ENCODE measurements at regions not wholly inside any gene's neighbourhood (a gene's known extent, or its start where the extent isn't known, plus 50 kb on each side); places are given as distances from the start of the nearest gene placed in this dataset.

DNA sequence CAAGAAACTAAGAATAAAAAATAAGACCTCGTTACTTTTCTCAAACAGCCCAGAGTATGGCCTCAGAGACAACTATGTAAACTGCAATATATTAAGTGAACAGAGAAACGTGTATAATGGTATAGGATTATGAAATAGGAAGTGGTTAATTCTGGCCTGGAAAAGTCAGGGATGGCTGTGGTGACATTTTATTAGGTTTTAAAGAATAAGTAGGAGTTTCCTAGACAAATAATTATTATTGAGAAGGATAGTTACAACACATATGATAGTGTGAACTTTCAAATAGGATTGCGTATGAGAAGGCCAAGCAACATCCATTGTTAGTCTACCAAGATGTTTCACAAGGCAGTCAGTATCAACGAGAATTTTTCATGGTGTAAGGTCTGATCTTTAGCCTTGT lies 244.1 kb downstream of the LPIN1 start:
- TF ChIP-seq, protein P1, sequence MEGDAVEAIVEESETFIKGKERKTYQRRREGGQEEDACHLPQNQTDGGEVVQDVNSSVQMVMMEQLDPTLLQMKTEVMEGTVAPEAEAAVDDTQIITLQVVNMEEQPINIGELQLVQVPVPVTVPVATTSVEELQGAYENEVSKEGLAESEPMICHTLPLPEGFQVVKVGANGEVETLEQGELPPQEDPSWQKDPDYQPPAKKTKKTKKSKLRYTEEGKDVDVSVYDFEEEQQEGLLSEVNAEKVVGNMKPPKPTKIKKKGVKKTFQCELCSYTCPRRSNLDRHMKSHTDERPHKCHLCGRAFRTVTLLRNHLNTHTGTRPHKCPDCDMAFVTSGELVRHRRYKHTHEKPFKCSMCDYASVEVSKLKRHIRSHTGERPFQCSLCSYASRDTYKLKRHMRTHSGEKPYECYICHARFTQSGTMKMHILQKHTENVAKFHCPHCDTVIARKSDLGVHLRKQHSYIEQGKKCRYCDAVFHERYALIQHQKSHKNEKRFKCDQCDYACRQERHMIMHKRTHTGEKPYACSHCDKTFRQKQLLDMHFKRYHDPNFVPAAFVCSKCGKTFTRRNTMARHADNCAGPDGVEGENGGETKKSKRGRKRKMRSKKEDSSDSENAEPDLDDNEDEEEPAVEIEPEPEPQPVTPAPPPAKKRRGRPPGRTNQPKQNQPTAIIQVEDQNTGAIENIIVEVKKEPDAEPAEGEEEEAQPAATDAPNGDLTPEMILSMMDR (IDR thresholded peaks at IDR 0.05): no peak
- CTCF ChIA-PET: interaction anchor here (0.7 kb wide), 1 partner anchor 54 kb away, joined by 3 read pairs; no protein-coding TSS in a partner anchor
- H3K4me3 Mint-ChIP-seq: no peak overlapping the region
- H3K4me1 Mint-ChIP-seq: peaks cover 5% of the 10 kb centered on the region
- ATAC-seq (ENCODE audit: low read depth) (no peak), DNase-seq (no peak)
- no peaks in the 10 kb centered on the region for H3K36me3 Mint-ChIP-seq (ENCODE audit: low read depth)
- no peaks in the 10 kb centered on the region for H3K27me3 Mint-ChIP-seq
- peaks cover 8% of the 10 kb centered on the region for H3K9me3 Mint-ChIP-seq
- POLR2A ChIA-PET: no interaction called here
- intact Hi-C loops (cut with micrococcal nuclease): no loop called here
- no peak overlapping the region for H3K27ac Mint-ChIP-seq

DNA sequence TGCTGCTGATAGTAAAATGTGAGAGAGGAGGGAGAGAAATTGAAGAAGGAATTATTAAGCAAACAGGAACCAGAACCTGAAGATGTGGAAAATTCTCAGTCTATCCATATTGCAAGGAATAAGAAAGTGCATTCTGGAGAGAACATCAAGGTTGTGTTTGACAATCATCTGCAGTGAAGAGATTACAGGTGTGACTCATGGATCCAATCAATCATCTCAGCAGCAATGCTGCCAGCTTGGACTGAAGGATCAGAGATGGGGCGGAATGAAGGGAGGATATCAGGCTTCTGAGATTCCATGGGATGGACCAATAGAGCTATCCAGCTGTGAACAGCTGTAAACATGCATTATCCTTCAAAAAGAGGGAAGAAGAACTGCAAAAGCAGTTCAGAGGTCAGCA lies 247.3 kb downstream of the LPIN1 start:
- DNase-seq (no peak), ATAC-seq (ENCODE audit: low read depth) (no peak)
- Mint-ChIP-seq H3K9me3 (peaks cover 5% of the 10 kb centered on the region), H3K4me1 (peaks cover 16% of the 10 kb centered on the region), H3K27ac (no peak overlapping the region), H3K27me3 (no peaks in the 10 kb centered on the region), H3K4me3 (no peak overlapping the region), H3K36me3 (ENCODE audit: low read depth) (no peaks in the 10 kb centered on the region)
- TF ChIP-seq, protein P1 (IDR thresholded peaks at IDR 0.05): no peak
- POLR2A ChIA-PET: no interaction called here
- CTCF ChIA-PET: no interaction called here
- intact Hi-C loops (cut with micrococcal nuclease): no loop called here

DNA sequence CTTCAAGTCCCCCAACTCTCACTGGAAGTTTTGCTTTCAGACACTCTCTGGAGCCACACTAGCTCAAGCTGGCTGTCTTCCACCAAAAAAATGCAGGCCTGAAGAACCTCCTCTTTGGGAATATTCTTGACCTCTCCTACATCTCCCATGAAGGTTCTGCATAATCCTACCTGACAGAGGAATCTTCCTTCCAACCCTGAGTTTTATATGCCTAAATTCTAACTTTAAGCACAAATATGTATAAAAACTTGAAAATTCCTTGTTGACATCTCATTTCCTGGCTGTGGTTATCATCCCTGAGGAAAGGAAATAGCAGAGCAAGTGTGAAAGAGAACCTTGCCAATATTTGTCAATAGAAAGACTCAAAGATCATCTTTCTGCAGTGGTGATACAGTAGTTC lies 249.0 kb downstream of the LPIN1 start:
- H3K27me3 Mint-ChIP-seq: no peaks in the 10 kb centered on the region
- no peak for DNase-seq
- H3K4me1 Mint-ChIP-seq: peaks cover 26% of the 10 kb centered on the region
- no peak for ATAC-seq (ENCODE audit: low read depth)
- no peak overlapping the region for H3K4me3 Mint-ChIP-seq
- intact Hi-C loops (cut with micrococcal nuclease): no loop called here
- ChIA-PET CTCF (no interaction called here), POLR2A (no interaction called here)
- H3K27ac Mint-ChIP-seq: no peak overlapping the region
- peaks cover 5% of the 10 kb centered on the region for H3K9me3 Mint-ChIP-seq
- TF ChIP-seq, protein P1 (IDR thresholded peaks at IDR 0.05): no peak
- H3K36me3 Mint-ChIP-seq (ENCODE audit: low read depth): no peaks in the 10 kb centered on the region

DNA sequence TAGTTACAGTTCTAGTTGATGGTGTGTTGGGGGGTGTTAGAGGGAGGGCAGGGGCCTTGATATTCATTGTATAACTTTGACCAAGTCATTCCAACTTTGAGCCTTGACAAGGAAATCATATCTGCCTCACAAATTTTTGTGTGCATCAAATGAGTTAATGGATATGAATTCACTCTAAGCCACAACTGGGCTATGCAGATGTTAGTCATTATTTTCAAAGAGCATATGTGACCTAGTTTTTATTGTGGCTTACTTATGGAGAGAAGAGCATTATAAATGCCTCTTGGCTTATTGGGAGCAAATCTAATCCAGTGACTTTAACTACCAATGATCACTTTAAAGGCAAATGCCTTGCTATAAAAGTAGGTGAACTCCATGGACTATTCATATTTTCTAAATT lies 250.2 kb downstream of the LPIN1 start:
- no peak overlapping the region for H3K4me3 Mint-ChIP-seq
- CTCF ChIA-PET: no interaction called here
- no peak for ATAC-seq (ENCODE audit: low read depth)
- no peaks in the 10 kb centered on the region for H3K27me3 Mint-ChIP-seq
- no peak overlapping the region for H3K27ac Mint-ChIP-seq
- POLR2A ChIA-PET: no interaction called here
- TF ChIP-seq, protein P1 (IDR thresholded peaks at IDR 0.05): no peak
- DNase-seq: no peak
- intact Hi-C loops (cut with micrococcal nuclease): no loop called here
- no peaks in the 10 kb centered on the region for H3K36me3 Mint-ChIP-seq (ENCODE audit: low read depth)
- peaks cover 5% of the 10 kb centered on the region for H3K9me3 Mint-ChIP-seq
- peaks cover 21% of the 10 kb centered on the region for H3K4me1 Mint-ChIP-seq

DNA sequence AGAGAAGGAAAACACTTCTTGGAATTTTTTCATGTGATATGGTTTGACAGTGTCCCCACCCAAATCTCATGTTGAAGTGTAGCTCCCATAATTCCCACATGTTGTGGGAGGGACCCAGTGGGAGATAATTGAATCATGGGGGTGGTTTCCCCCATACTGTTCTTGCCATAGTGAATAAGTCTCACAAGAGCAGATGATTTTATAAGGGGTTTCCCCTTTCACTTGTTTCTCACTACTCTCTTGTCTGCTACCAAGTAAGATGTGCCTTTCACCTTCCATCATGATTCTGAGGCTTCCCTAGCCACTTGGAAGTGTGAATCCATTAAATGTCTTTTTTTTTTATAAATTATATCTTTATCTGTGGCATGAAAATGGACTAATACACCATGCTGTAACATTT lies 250.7 kb downstream of the LPIN1 start:
- TF ChIP-seq, protein P1 (IDR thresholded peaks at IDR 0.05): no peak
- peaks cover 5% of the 10 kb centered on the region for H3K9me3 Mint-ChIP-seq
- H3K36me3 Mint-ChIP-seq (ENCODE audit: low read depth): no peaks in the 10 kb centered on the region
- H3K27ac Mint-ChIP-seq: no peak overlapping the region
- H3K4me1 Mint-ChIP-seq: peaks cover 21% of the 10 kb centered on the region
- no peak overlapping the region for H3K4me3 Mint-ChIP-seq
- intact Hi-C loops (cut with micrococcal nuclease): no loop called here
- ATAC-seq (ENCODE audit: low read depth) (no peak), DNase-seq (no peak)
- CTCF ChIA-PET: no interaction called here
- POLR2A ChIA-PET: no interaction called here
- H3K27me3 Mint-ChIP-seq: no peaks in the 10 kb centered on the region
